Osteocyte (in vitro differentiated cells): ENCODE measurements at regions not wholly inside any gene's neighbourhood (a gene's known extent, or its start where the extent isn't known, plus 50 kb on each side); places are given as distances from the start of the nearest gene placed in this dataset.

Source experiments
- DNase-seq: peaks from one replicate; pipeline ENCODE4 v3.0.0; 2021; ENCODE audit warnings: mixed read lengths; ENCODE audit not compliant: unreplicated experiment; ENCODE audit errors: extremely low spot score
- H3K27ac Mint-ChIP-seq: one replicate; pipeline ENCODE4 v1.8.0; 2021; ENCODE audit warnings: mild to moderate bottlenecking, mixed read lengths; ENCODE audit not compliant: unreplicated experiment
- H3K27me3 Mint-ChIP-seq: one replicate; pipeline ENCODE4 v1.8.0; 2021; ENCODE audit warnings: mixed read lengths; ENCODE audit not compliant: unreplicated experiment
- H3K36me3 Mint-ChIP-seq: one replicate; pipeline ENCODE4 v1.8.0; 2021; ENCODE audit warnings: mixed read lengths; ENCODE audit not compliant: unreplicated experiment
- H3K4me1 Mint-ChIP-seq: one replicate; pipeline ENCODE4 v1.8.0; 2021; ENCODE audit warnings: mixed read lengths; ENCODE audit not compliant: unreplicated experiment
- H3K4me3 Mint-ChIP-seq: one replicate; pipeline ENCODE4 v1.8.0; 2021; ENCODE audit warnings: mild to moderate bottlenecking, moderate library complexity, mixed read lengths; ENCODE audit not compliant: unreplicated experiment
- H3K9me3 Mint-ChIP-seq: one replicate; pipeline ENCODE4 v1.8.0; 2021; ENCODE audit warnings: mixed read lengths; ENCODE audit not compliant: unreplicated experiment
- CTCF ChIP-seq: fragments of 200-600 bp; sonication (generic); IDR thresholded peaks from 2 replicates; pipeline ENCODE4 v1.5.0; 2021; ENCODE audit warnings: antibody characterized with exemption, mild to moderate bottlenecking, moderate library complexity

GRCh38 chr5:6087576-6087975 lies 290.8 kb downstream of the MED10 start:
- no peak for TF ChIP-seq CTCF
- Mint-ChIP-seq H3K4me1 (no peaks in the 10 kb centered on the region), H3K4me3 (no peak overlapping the region), H3K27me3 (no peaks in the 10 kb centered on the region), H3K9me3 (peaks cover 55% of the 10 kb centered on the region), H3K36me3 (no peaks in the 10 kb centered on the region), H3K27ac (no peak overlapping the region)
- no peak for DNase-seq

- no peaks in the 10 kb centered on the region for H3K27me3 Mint-ChIP-seq
- TF ChIP-seq CTCF: no peak
- no peak overlapping the region for H3K4me3 Mint-ChIP-seq
- DNase-seq: no peak
- H3K9me3 Mint-ChIP-seq: peaks cover 55% of the 10 kb centered on the region
- H3K36me3 Mint-ChIP-seq: no peaks in the 10 kb centered on the region
- H3K27ac Mint-ChIP-seq: no peak overlapping the region
- no peaks in the 10 kb centered on the region for H3K4me1 Mint-ChIP-seq
These were observed 291.5 kb downstream of the MED10 start for GRCh38 chr5:6086871-6087270.

GRCh38 chr5:6085341-6085860 lies 292.9 kb downstream of the MED10 start:
- H3K36me3 Mint-ChIP-seq: no peaks in the 10 kb centered on the region
- TF ChIP-seq CTCF: no peak
- H3K4me3 Mint-ChIP-seq: no peak overlapping the region
- H3K27me3 Mint-ChIP-seq: no peaks in the 10 kb centered on the region
- DNase-seq: no peak
- H3K27ac Mint-ChIP-seq: no peak overlapping the region
- H3K4me1 Mint-ChIP-seq: no peaks in the 10 kb centered on the region
- peaks cover 50% of the 10 kb centered on the region for H3K9me3 Mint-ChIP-seq

GRCh38 chr5:6084836-6085235 lies 293.5 kb downstream of the MED10 start:
- Mint-ChIP-seq H3K27ac (no peak overlapping the region), H3K4me3 (no peak overlapping the region), H3K36me3 (no peaks in the 10 kb centered on the region), H3K27me3 (no peaks in the 10 kb centered on the region), H3K4me1 (no peaks in the 10 kb centered on the region), H3K9me3 (peaks cover 50% of the 10 kb centered on the region)
- no peak for DNase-seq
- no peak for TF ChIP-seq CTCF

- Mint-ChIP-seq H3K27me3 (no peaks in the 10 kb centered on the region), H3K4me1 (no peaks in the 10 kb centered on the region), H3K27ac (no peak overlapping the region), H3K9me3 (peaks cover 48% of the 10 kb centered on the region), H3K36me3 (no peaks in the 10 kb centered on the region), H3K4me3 (no peak overlapping the region)
- no peak for DNase-seq
- TF ChIP-seq CTCF: no peak
These were observed 294.0 kb downstream of the MED10 start for GRCh38 chr5:6084376-6084775.
